Fibroblast of the aortic adventitia (primary cell): ENCODE measurements at regions not wholly inside any gene's neighbourhood (a gene's known extent, or its start where the extent isn't known, plus 50 kb on each side); places are given as distances from the start of the nearest gene placed in this dataset.

ENCODE experiments used
- DNase-seq: peaks from one replicate; pipeline ENCODE4 v3.0.0-alpha.2; 2010; ENCODE audit warnings: low read depth
- H3K4me3 ChIP-seq: 2 replicates; pipeline ENCODE4 v1.5.1; 2011; ENCODE audit warnings: low read depth, mild to moderate bottlenecking, control low read depth, low read length, moderate library complexity
- TF ChIP-seq, protein P1 (sequence below): IDR thresholded peaks from 2 replicates; pipeline ENCODE4 v1.5.1; 2011; ENCODE audit warnings: mild to moderate bottlenecking, low read length, control low read depth, inconsistent platforms; ENCODE audit not compliant: insufficient read depth

DNA sequence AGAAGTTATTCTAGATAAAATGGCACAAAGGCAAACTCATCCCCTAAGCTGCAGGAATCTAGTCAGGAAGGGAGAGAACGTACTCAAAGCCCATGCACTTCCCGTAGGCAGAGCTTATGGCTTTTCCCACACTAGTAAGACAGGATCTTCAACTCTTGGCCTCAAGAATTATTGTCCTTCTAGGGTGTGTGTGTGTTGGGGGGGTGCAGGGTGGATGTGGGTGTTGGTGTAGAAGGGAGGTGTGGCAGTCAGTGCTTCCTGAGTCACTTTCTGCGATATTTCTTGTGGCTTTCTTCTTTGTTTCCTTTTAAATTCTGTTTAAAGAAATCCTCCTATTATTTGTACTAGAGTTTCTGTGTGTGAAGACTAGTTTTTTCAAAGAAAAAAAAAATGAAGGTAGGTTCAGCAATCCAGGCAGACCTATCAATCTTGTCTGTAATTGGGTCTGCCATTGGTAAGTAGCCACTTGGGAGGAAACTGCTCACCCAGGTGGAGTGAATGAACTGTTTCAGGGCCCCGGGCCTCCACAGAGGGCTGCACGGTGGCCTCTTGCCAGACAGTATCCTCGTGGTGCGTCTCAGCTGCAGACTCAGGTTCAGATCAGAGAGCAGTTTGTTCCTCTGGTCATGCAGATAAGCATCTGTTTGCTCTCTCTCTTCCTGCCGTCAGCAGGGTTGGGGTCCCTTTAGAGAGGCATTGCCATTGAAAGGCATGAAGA lies 131.9 kb downstream of the NPR3 start:
- H3K4me3 ChIP-seq = no peak overlapping the region
- DNase-seq = no peak
- TF ChIP-seq, protein P1, sequence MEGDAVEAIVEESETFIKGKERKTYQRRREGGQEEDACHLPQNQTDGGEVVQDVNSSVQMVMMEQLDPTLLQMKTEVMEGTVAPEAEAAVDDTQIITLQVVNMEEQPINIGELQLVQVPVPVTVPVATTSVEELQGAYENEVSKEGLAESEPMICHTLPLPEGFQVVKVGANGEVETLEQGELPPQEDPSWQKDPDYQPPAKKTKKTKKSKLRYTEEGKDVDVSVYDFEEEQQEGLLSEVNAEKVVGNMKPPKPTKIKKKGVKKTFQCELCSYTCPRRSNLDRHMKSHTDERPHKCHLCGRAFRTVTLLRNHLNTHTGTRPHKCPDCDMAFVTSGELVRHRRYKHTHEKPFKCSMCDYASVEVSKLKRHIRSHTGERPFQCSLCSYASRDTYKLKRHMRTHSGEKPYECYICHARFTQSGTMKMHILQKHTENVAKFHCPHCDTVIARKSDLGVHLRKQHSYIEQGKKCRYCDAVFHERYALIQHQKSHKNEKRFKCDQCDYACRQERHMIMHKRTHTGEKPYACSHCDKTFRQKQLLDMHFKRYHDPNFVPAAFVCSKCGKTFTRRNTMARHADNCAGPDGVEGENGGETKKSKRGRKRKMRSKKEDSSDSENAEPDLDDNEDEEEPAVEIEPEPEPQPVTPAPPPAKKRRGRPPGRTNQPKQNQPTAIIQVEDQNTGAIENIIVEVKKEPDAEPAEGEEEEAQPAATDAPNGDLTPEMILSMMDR = no peak

DNA sequence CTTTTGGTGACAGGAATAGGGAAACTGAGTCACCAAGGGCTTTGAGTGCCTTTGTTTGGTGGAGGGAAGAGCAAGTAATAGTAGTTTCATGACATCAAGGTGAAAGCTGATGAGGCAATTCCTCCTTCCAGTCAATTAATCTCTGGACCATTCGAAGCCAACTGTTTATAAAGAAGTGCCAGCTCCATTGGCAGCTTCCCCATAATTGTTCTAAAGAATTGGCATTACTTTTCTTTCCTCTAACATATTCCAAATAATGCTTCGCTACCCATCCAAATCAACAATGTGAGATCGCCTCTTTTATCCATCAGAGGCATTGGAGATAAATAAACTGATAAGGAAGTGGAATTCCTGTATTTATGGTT lies 132.4 kb downstream of the NPR3 start:
- TF ChIP-seq, protein P1 = no peak
- DNase-seq = peak; percentile 43
- no peak overlapping the region for H3K4me3 ChIP-seq

DNA sequence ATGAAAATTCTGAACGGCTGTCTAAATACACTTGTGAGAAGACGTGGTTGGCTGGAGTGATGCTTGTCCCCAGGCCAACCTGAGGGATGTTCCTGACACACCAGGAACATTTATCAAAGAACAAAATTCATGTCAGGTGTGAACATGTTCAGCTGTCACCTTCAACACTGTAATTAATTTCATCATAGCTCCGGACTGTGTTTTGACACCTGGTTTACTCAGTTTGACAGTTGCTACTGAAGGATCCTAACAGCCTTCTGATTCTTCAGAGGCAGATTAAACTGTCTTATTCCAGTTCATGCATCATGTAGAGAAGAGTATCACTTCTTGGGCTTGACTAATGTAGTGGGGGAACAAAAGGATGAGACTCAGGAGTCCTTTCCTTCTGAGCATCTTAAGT lies 134.1 kb downstream of the NPR3 start:
- no peak overlapping the region for H3K4me3 ChIP-seq
- TF ChIP-seq, protein P1 = no peak
- DNase-seq = no peak

DNA sequence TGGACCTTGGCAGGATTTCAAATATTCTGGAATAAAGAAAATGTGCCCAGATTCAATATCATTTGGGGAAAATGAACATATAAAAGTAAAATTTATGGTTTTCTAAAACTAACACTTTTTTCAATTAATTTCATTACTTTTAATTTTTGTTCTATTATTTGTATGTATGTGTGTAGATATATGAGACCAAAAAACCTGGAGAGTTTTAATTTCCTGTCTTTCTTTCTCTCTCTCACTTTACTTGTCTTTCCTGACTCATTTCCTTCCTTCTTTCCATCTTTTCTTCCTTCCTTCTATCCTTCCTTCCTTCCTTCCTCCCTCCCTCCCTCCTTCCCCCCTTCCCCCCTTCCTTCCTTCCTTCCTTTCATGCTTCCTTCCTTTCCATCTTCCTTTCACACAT lies 137.0 kb downstream of the NPR3 start:
- no peak for DNase-seq
- no peak overlapping the region for H3K4me3 ChIP-seq
- TF ChIP-seq, protein P1 = no peak

DNA sequence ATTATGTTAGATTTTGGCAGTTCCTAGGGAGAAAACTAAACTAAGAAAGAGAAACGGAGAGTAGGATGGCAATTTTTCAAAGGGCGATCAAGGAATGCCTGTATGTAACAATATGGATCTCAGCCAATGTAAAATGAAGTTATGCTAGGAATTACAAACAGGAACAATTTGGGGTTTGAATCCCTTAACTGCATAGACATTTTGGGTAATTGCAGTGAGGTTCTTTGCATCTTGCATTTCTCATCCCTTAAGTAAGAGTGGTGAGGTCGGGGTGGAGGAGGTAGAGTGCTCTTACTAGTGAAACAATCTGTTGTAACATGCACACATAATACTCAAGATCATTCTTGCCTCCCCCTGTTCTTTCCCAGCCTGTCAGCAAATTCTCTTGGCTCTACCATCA lies 137.6 kb downstream of the NPR3 start:
- H3K4me3 ChIP-seq = no peak overlapping the region
- TF ChIP-seq, protein P1 = no peak
- DNase-seq = peak; percentile 52

DNA sequence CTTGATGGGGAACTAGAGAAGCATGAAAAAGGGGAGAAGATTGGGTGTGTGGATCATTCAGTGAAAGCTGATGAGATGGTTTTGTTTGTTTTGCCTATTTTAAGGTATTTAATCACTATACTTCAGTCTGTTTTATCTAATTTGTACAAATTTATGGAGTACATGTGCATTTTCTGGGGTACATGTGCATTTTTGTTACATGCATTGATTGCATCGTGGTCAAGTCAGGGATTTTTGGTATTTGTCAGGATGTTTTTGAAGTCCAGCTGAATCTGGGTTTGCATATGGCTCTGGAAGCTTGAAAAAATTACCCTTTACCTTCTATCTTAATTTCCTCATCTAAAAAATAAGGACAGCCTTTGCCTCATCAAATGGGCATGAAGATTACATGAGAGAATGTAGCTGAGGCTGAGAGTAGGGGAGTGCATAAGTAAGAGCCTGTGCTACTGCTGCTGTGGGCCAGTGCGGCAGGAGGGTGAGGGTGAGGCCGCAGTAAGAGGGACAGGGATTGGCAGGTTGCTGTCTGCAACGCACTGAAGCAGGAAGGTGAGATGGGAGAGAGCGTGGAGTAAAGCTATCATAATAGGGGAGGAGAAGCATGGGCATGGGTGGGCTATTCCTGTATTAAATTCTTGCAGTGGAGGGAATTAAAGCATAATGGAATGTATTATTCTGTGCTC lies 139.8 kb downstream of the NPR3 start:
- no peak for DNase-seq
- H3K4me3 ChIP-seq = no peak overlapping the region
- TF ChIP-seq, protein P1 = no peak
